GM19455 (cell line): ENCODE measurements at regions not wholly inside any gene's neighbourhood (a gene's known extent, or its start where the extent isn't known, plus 50 kb on each side); places are given as distances from the start of the nearest gene placed in this dataset.

Source experiments
- ATAC-seq: cut with Tn5 transposase; IDR thresholded peaks from one replicate; pipeline ENCODE4 v1.9.1; 2021; ENCODE audit not compliant: unreplicated experiment

DNA sequence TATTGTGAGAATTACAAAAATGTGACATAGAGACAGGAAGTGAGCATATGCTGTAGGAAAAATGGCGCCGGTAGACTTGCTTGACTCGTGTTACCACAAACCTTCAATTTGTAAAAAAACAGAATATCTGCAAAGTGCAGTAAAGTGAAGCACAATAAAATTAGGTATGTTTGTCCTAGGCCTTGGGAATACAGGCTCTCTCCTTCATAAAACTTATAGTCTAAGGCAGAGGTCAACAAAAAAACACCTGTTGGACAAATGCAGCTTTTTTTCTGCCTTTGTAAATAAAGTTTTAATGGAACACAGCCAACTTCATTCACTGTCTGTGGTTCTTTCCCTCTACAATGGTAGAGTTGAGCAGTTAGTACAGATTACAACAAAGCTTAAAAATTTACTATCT, 216.8 kb upstream of the SATB1 start:
- ATAC-seq = no peak

DNA sequence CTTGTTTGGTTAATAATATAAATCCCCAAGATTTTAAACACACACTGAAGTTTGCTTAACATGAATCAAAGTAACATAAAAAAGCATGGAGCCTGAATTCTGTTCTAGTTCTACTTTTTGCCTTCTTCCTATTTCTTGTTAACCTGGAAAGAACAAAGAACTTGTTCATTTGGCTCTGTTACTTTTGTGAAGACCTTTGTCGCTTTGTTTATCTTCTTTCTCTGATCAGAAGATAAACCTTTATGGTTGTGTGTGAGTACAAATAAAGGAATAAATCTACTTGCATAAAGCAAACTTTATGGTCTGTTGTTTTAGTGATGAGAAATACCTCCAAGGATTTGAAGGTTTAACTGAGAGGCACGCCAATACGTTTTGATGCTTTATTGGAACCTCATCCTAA, 210.1 kb upstream of the SATB1 start:
- ATAC-seq = no peak

DNA sequence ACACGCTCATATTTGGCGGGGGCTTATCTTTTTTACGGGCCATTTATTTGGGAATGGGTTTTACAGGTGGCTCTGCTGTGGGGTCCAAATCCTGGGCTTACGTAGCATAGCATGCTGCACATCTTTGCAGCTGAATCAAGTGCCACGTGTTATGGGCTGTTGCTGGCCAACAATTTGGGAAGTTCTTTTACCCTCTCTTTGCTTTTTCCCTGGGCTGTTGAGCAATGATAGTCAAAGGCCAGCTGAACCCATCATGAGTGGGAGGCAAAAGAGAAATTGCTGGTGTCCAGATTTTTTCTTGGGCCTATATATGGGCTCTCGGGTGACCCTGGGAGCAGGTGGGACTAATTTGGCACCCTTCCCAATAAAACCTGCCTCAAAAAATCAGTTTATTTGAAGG, 209.3 kb upstream of the SATB1 start:
- ATAC-seq = no peak

DNA sequence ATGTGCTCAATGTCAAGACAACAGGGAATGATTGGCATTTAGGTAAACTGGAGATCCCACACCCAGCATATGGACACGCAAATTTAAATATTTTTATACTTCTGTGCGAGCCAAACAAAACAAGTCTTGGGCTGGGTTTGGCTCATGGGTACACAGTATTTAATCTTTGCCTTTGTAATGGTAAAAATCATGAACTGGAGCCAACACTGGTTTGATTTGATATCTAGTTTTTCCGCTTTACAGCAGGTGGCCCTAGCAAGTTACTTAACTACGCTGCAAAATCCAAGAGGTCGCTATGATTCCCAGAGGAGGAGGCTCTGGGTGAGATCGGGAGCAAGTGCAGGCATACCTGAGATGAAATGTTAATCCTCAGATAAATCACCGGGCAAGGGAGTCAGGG, 207.9 kb upstream of the SATB1 start:
- ATAC-seq = no peak

DNA sequence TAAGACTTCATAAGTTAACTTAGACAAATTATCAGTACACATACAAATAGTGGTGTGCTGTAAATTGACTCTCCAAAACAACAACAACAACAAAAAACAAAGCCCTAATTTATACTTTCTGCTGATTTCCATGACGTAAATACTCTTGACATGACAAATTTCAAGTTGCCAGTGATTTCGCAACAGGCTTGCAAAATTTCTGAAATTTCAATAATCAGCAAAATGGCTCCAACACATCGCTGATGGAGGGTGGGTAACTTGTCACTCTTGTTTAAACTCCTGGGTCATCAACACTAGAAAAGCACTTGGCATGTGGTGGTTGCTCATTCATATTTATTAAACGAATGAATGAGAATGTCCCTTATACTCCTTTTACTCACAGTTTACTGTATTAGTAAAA, 205.2 kb upstream of the SATB1 start:
- no peak for ATAC-seq

DNA sequence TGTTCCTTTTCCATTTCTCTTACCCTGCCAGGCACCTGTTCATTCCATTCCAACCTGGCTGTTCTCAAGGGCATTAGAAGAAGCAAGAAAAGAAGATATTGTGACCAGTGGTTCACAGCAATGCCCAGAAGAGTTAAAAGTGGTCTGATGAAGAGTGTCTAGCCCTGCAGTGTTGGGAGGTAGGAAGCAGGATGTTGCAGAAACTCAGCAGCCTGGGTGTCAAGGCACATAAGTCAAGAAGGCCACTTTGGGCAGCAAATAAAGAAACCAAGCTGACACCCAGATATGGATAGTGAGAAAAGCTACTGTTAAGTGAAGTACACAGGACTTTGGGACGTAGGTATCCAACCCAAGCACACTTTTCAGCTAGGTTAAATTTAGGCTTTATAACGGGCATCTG, 199.9 kb upstream of the SATB1 start:
- ATAC-seq = no peak

DNA sequence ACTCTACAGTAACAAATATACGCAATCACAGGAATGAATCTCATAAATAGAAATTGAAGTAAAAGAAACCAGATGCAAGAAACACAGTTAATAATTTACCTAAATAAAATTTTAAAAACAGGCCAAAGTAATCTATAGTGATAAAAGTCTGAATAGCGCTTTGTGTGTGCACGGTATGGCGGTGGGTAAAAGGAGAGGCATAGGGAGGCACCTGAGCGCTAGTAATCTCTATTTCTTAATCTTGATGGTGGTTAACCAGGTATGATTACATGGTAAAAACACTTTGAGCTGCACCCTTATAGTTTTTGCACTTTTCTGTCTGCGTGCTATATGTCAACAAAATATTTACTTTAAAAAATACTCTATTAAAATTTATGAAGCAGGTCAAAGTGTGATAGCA, 198.1 kb upstream of the SATB1 start:
- no peak for ATAC-seq

DNA sequence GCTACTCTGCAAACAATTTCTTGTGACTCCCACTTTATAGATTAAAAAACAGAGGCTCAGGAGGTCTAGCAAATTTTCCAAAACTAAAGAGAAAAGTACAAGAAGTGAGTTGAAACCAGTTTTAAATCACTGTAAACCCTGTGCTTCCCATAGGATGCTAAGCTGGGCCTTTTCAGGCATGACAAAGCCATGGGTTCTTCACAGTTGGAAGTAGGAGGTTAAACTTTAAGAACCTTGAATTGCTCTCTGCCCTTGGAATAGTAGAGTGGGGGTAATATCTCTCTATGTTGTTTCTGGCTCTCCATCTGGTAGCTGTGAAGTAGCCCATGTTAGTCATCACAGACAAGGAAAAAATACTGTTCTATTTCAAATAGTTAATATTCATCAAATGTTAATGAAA, 193.6 kb upstream of the SATB1 start:
- no peak for ATAC-seq

DNA sequence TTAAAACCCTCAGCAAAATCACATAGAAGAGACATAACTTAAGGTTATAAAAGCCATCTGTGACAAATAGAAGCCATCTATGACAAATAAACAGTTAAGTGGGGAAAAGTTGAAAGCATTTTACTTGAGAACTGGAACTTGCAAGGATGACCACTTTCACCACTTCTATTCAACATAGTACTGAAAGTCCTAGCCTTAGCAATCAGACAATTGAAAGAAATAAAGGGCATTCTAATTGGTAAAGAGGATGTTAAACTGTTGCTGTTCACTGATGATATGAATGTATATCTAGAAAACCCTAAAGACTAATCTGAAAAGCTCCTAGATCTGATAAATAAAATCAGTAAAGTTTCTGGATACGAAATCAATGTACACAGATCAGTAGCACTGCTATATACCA, 186.9 kb upstream of the SATB1 start:
- ATAC-seq = no peak

DNA sequence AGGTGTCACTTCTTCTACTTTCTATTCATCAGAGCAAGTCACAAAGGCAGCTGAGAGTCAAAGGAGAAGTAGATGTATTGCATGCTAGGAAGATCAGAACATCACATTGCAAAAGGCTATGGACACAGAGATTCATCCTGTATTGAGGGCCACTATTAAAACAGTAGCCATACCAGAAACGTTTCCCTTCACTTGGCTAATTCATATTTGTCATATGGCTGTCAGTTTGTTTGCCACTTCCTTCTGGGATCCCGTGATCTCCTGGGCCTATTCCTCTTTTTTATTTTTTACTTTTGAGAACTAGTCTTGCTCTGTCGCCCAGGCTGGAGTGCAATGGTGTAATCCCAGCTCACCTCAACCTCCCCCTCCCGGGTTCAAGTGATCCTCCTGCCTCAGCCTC, 184.0 kb upstream of the SATB1 start:
- ATAC-seq = no peak

DNA sequence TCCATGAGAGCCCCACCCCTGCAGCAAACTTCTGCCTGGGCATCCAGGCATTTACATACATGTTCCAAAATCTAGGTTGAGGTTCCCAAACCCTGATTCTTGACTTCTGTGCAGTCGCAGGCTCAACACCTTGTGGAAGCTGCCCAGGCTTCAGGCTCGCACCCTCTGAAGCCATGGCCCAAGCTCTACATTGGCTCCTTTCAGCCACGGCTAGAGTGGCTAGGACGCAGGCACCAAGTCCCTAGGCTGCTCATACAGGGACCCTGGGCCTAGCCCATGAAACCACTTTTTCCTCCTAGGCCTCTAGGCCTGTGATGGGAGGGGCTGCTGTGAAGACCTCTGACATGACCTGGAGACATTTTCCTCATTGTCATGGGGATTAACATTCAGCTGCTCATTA, 172.8 kb upstream of the SATB1 start:
- ATAC-seq = no peak

DNA sequence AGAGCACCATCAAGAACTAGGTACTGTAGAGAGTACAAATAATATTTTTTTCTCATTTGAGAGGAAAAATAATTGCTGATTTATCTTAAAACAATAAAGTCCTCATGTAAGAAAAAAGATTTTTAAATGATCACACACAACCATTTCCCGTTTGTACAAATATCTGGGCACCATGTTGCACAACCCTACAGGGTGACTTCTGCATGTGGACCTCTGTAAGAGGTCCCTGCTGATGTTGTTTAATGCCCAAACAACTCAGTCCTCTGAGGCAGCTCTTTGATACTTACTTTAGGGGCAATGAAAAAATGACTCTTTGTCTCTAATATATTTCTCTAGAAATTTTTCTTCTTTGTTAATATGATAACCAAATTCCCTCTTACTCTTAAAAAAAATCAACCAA, 168.1 kb upstream of the SATB1 start:
- ATAC-seq = no peak

DNA sequence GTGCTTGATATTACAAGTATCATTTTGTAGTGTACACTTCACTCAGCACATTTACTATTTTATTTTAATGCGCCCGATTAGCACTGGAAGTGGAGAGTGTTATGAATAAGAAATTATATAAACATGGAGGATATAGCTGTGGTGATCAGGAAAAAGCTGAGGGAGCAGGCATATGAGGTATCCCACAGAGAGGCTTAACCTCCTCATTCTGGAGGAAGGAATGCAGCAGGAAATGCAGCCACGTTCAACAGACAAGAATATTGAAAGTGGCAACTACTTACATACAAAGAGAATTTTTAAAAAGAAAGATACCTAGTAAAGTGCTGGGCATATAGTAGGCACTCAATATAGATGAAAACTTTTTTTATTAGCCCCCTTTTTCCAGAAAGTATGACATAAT, 166.0 kb upstream of the SATB1 start:
- no peak for ATAC-seq

DNA sequence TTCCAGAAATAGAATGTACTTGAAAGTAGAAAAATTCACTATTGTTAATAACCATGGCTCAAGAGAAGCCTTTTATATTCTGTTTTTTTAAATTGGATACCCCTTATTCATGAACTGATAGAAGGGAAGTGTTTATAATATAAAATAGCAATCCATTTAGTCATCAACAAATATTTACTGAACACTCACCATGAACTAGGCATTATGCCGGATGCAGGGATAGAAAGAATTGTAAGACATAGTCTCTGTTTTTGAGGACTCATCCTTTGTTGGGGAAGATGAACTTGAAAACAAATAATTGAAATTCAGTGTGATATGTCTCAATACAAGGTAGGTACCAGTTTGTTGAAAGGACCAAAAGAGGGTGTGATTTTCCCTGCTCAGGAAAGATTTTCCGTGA, 160.9 kb upstream of the SATB1 start:
- ATAC-seq = no peak

DNA sequence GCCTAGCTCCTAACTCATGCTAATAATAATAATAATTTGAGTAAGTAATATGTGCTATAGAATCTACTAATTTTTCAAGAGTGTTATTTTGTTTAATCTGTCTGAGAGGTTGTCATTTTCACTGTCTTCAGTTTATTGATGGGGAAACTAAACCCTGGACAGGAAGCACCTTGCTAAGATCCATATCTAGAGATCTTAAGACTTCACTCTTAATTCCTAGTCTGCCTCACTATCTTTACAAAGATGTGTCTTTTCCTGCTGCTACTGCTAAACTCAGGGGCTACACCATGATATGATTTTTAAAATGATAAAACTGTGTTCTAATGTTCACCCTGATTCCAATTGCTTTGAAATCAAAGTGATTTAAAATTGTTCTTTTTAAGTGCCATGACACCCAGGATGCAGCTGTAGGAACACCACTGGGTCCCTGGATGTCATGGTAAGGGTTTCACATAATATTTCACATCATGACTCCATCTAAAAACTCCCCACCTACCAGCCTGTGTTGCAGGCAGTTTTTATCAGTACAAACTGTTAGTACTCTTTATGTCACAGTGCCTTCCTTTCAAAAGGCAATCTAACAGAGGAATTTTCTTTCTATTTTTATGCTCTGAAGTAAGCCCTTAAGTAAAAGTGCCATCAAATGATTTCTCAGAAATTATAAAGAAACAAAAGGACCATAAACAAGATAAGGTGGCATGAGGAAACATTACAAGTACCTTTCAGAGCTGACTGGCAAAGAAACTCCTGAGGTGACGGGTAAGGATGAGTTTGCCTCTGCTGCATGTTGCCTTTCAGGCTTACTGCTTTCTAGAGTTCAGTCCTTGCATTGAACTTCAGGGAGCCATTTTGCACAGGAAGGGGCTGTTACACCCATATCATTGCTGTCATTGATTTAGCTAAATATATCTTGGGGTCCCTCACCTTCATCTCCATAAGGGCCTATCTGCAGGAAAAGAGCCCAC, 160.1 kb upstream of the SATB1 start:
- no peak for ATAC-seq

DNA sequence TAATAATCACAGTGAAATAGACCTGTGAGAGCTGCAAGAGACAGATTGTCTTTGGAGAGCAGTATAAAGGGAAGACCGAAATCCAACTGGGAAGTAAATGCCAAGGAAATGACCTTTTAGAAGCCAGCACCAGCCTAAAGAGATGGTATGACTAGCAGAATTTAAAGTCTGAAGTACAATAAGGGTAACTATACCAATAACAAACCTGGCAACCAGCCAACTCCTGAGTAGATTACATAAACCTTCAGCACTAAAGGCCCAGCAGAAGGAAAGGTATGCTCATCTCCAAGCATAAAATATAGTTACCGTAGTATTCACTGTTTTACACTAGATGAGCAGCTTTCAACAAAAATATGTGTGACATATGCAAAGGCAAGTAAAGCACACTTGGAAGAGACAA, 155.1 kb upstream of the SATB1 start:
- no peak for ATAC-seq

DNA sequence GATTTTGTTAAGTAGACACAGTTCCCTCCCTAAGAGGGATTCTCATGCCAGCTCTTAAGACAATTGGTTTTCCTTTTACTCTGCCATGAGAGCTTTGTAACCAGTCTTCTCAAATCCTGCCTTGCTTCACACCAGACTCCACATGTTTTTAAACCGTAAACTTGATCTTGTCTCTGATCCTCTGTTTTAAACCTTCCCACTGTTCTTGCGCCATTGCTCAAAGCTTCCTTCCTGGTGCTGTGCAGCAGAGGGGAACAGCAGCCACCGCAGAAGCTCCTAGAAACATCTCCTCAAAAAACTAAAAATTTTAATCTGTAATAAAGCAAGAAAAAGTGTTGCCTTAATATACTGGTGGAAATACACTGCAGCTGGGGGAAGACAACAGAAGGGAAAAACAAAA, 154.5 kb upstream of the SATB1 start:
- no peak for ATAC-seq

DNA sequence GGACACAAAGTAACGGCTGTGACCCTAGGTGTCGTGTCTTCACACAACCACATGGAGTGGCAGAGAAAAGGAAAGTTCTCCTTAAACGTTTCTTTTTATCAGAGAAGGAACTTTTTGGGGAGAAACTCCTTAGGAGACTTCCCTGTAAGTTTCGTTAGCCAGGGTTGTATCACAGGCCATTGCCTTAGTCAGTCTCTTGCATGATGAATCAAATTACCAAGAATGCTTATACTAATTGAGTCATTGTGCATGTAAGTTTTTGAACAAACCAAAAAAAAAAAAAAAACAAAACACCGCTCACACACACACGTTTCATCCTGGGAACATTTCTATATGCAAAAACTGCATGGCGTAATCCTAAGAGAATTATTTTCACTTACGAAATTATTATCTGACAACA, 150.4 kb upstream of the SATB1 start:
- ATAC-seq = no peak

DNA sequence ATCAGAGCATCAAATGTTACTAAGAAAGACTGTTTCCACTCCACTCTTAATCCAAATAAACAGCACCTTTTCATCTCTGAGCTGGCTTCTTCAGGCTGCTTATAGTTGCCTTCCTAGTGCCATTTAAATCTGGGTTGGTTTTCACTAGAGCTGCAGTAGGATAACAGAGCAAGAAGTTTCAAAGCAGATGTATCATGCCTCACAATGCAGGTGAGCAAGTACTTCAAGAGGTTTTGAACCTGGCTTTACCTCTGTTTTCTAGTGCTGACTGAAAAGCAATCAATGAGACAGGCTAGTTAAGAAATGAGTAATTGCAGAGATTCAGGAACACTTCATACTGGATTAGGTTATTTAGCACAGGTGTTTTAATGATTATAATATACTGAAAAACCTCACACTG, 147.7 kb upstream of the SATB1 start:
- ATAC-seq = no peak

DNA sequence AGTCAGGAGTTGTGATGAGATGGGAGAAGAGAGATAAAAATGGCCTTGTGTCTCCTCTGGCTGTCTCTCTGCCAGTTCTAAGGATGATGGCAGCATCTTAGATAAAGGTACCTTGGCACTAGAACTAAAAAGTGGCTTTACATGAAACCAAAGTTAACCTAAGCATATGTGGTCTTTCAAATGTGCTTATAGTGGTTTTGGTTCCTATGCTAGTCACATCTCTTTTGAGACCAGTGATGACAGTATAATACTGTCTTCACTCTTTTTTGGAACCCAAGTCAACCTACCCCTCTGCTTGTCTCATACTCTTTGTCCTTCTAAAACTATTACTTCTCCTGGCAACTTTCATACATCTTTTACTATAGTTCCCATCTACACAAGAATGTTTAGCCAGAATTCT, 142.2 kb upstream of the SATB1 start:
- no peak for ATAC-seq

DNA sequence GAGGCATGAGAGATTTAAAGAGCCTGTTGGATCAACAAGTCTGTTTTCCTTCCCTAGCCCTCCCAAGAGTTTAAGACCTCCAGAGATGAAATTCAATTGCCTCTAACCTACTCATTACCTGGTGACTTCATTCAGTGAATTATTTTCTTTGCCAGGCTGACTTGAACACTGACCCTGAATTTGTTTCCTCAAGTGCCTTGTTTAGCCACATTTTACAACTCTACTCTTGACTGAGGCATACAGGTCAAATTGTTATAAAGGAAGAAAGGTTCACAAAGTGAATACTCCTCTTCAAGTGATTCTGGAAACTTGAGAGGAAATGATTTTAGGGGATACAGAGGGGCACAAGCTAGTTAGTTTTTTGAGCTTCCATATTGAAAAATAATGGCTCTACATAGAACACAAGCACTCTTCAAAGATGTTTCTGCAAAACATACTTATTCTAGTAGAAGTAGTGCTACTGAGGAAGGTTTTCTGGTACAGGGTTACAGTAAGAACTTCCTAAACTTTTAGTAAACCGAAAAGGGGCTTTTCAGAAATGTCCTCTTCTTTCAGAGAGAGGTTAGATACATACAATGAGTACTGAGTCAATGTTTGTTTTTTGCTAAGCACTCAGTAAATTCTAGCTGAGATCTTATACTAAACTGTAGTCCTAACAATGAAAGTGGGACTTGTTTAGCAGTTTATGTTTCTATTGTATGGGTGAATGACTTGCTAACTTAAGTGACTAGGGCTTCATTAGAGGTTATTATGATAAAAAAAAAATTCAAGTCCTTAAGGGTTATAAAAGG, 137.4 kb upstream of the SATB1 start:
- ATAC-seq = no peak

DNA sequence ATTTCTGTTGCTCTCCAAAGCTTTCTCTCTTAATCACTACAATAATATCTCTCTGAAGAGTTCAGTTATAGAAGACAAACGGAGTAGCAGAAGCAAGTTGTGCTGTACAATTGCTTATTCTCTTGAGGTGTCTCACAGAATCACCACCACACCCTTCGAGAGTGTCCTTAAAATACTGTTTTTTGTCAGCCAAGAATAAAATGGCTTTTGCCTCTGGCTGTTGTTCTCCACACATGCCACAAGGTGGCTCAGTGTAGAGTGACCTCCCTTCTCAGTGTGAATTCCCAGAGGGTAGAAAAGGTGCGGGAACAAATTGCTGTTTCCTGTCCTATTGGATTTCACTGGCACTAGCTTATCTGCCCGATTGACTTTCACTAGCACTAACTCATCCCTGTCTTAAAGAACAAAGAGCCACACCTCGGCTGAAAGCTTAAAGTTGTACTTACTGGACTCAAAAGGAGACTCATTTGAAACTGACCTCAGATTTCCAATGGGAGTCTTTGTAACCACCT, 134.2 kb upstream of the SATB1 start:
- ATAC-seq = no peak
